ENCODE measurements at regions not wholly inside any gene's neighbourhood (a gene's known extent, or its start where the extent isn't known, plus 50 kb on each side); places are given as distances from the start of the nearest gene placed in this dataset.

DNA sequence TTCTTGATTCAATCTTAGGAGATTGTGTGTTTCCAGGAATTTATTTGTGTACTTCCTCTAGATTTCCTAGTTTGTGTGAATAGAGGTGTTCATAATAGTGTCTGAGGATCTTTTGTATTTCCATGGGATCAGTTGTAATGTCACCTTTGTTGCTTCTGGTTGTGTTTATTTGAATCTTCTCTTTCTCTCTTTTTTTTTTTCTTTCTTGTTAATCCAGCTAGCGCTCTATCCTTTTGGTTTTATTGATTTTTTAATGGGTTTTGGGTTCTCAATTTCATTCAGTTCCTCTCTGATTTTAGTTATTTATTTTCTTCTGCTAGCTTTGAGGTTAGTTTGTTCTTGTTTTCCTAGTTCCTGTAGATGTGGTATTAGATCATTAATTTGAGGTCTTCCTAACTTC, 242.5 kb downstream of the SEC23A start:
- no peak for TF ChIP-seq ZNF274 (IDR thresholded peaks at IDR 0.05; ENCODE audit: low read depth, low read length)
- no peak for TF ChIP-seq YY1 (IDR thresholded peaks at IDR 0.05; ENCODE audit: insufficient read depth, insufficient read length)
- no peak for TF ChIP-seq SUZ12 (IDR thresholded peaks at IDR 0.05; ENCODE audit: extremely low read depth, insufficient read depth, insufficient read length)
